HG03108 (cell line): ENCODE measurements at regions not wholly inside any gene's neighbourhood (a gene's known extent, or its start where the extent isn't known, plus 50 kb on each side); places are given as distances from the start of the nearest gene placed in this dataset.

Experiments used
- ATAC-seq: cut with Tn5 transposase; IDR thresholded peaks from one replicate; pipeline ENCODE4 v1.9.1; 2021; ENCODE audit warnings: moderate library complexity; ENCODE audit not compliant: unreplicated experiment

- no peak for ATAC-seq
Observed at GRCh38 chr2:215668378-215668775, 232.5 kb upstream of the FN1 start.

GRCh38 chr2:215667585-215668377, 231.9 kb upstream of the FN1 start:
- no peak for ATAC-seq

GRCh38 chr2:215664847-215665525, 229.1 kb upstream of the FN1 start:
- ATAC-seq, result peak; percentile 89

- ATAC-seq, result no peak
Observed at GRCh38 chr2:215662715-215663114, 226.8 kb upstream of the FN1 start.

GRCh38 chr2:215660687-215661086, 224.8 kb upstream of the FN1 start:
- ATAC-seq, result no peak

- no peak for ATAC-seq
Observed at GRCh38 chr2:215659650-215660049, 223.8 kb upstream of the FN1 start.

GRCh38 chr2:215658635-215659305, 222.9 kb upstream of the FN1 start:
- no peak for ATAC-seq

GRCh38 chr2:215657844-215658243, 222.0 kb upstream of the FN1 start:
- no peak for ATAC-seq

GRCh38 chr2:215654148-215654819, 218.4 kb upstream of the FN1 start:
- no peak for ATAC-seq

- no peak for ATAC-seq
Observed at GRCh38 chr2:215653344-215654030, 217.6 kb upstream of the FN1 start.

- ATAC-seq, result no peak
Observed at GRCh38 chr2:215652388-215652787, 216.5 kb upstream of the FN1 start.

- no peak for ATAC-seq
Observed at GRCh38 chr2:215651412-215651811, 215.5 kb upstream of the FN1 start.

GRCh38 chr2:215644233-215644897, 208.5 kb upstream of the FN1 start:
- ATAC-seq, result no peak

- no peak for ATAC-seq
Observed at GRCh38 chr2:215638687-215639086, 202.8 kb upstream of the FN1 start.

- no peak for ATAC-seq
Observed at GRCh38 chr2:215637651-215638050, 201.8 kb upstream of the FN1 start.

- ATAC-seq, result no peak
Observed at GRCh38 chr2:215636816-215637215, 200.9 kb upstream of the FN1 start.

GRCh38 chr2:215635788-215636139, 199.9 kb upstream of the FN1 start:
- ATAC-seq, result no peak

- no peak for ATAC-seq
Observed at GRCh38 chr2:215635071-215635787, 199.4 kb upstream of the FN1 start.

GRCh38 chr2:215633360-215633759, 197.5 kb upstream of the FN1 start:
- no peak for ATAC-seq

GRCh38 chr2:215631696-215632095, 195.8 kb upstream of the FN1 start:
- no peak for ATAC-seq
